T-cell (primary cell): ENCODE measurements at regions not wholly inside any gene's neighbourhood (a gene's known extent, or its start where the extent isn't known, plus 50 kb on each side); places are given as distances from the start of the nearest gene placed in this dataset.

Experiments used
- ATAC-seq, 4 experiments: fragments of 200-7000 bp in 3 of 4; fragments of 150-1000 bp in 1 of 4; cut with Tn5 transposase; replicated peaks in 1 of 4; 1 replicate in 3 of 4; 2 replicates in 1 of 4; pipeline ENCODE4 v1.10.0; 2021; ENCODE audit warnings: moderate library complexity in 3 of 4, mild to moderate bottlenecking in 2 of 4, moderate number of reproducible peaks in 1 of 4
- CTCF ChIA-PET, 2 donors: fragments of 300-600 bp; sonication (Branson Sonifier 250); formaldehyde crosslinking; loops; one replicate each; lab custom pipeline; 2022; ENCODE audit warnings: antibody characterized with exemption in 2 of 2; lab: Charles Lee
- POLR2A ChIA-PET, 2 donors: fragments of 300-600 bp; sonication (Branson Sonifier 250); formaldehyde crosslinking; loops; one replicate each; lab custom pipeline; 2022; ENCODE audit warnings: antibody characterized with exemption in 2 of 2; lab: Charles Lee
- DNase-seq, 35 experiments: peaks; one replicate each; pipeline versions ENCODE4 v3.0.0 to v3.0.0-alpha.2; 2013 to 2023
- H3K27ac ChIP-seq: one replicate; pipeline ENCODE4 v1.5.1; 2013; ENCODE audit warnings: low read length
- H3K27me3 ChIP-seq, 2 experiments: replicated peaks in 1 of 2; 1 replicate in 1 of 2; 2 replicates in 1 of 2; pipeline versions ENCODE4 v1.6.1 to v1.7.0; 2013; ENCODE audit warnings: low read length in 1 of 2, mixed read lengths in 1 of 2; ENCODE audit not compliant: control insufficient read depth in 2 of 2, insufficient read depth in 2 of 2; ENCODE audit errors: extremely low read depth in 1 of 2
- H3K36me3 ChIP-seq, 2 donors: 1 replicate in 1 of 2; 2 replicates in 1 of 2; pipeline versions ENCODE4 v1.6.1 to v1.7.0; 2013; ENCODE audit warnings: low read length in 1 of 2; ENCODE audit not compliant: control insufficient read depth in 2 of 2, insufficient read depth in 1 of 2; ENCODE audit errors: extremely low read depth in 1 of 2
- H3K4me1 ChIP-seq, 2 experiments: 1 replicate in 1 of 2; 2 replicates in 1 of 2; pipeline versions ENCODE4 v1.6.1 to v1.7.0; 2013; ENCODE audit warnings: low read length in 2 of 2, mixed read lengths in 1 of 2; ENCODE audit not compliant: insufficient read depth in 2 of 2, control insufficient read depth in 1 of 2; ENCODE audit errors: extremely low read depth in 1 of 2
- H3K4me3 ChIP-seq, 2 donors: 1 replicate in 1 of 2; 2 replicates in 1 of 2; pipeline versions ENCODE4 v1.5.1 to v1.7.0; 2013; ENCODE audit warnings: mild to moderate bottlenecking in 2 of 2, low read length in 1 of 2, moderate library complexity in 1 of 2; ENCODE audit not compliant: control insufficient read depth in 1 of 2; ENCODE audit errors: extremely low read depth in 1 of 2
- H3K9me3 ChIP-seq: 2 replicates; pipeline ENCODE4 v1.7.0; 2013
- H3K27ac Mint-ChIP-seq, 2 donors: one replicate each; pipeline ENCODE4 v1.8.0; 2020 to 2021; ENCODE audit warnings: mild to moderate bottlenecking in 2 of 2, mixed read lengths in 2 of 2
- H3K27me3 Mint-ChIP-seq, 2 donors: one replicate each; pipeline ENCODE4 v1.8.0; 2021 to 2022; ENCODE audit warnings: mixed read lengths in 2 of 2
- H3K36me3 Mint-ChIP-seq: one replicate; pipeline ENCODE4 v1.8.0; 2021; ENCODE audit warnings: mixed read lengths
- H3K4me1 Mint-ChIP-seq, 3 donors: one replicate each; pipeline ENCODE4 v1.8.0; 2020 to 2022; ENCODE audit warnings: mixed read lengths in 3 of 3, mild to moderate bottlenecking in 1 of 3
- H3K4me3 Mint-ChIP-seq, 3 donors: one replicate each; pipeline ENCODE4 v1.8.0; 2020 to 2022; ENCODE audit warnings: mild to moderate bottlenecking in 3 of 3, mixed read lengths in 3 of 3, moderate library complexity in 3 of 3
- H3K9me3 Mint-ChIP-seq, 3 donors: one replicate each; pipeline ENCODE4 v1.8.0; 2020 to 2022; ENCODE audit warnings: mixed read lengths in 3 of 3
- WGBS: methylation state at CpG from one replicate; pipeline ENCODE4 v1.1.5; 2013; ENCODE audit warnings: missing lambda C conversion rate; ENCODE audit not compliant: insufficient coverage; 5-methylcytosine and 5-hydroxymethylcytosine counted together

DNA sequence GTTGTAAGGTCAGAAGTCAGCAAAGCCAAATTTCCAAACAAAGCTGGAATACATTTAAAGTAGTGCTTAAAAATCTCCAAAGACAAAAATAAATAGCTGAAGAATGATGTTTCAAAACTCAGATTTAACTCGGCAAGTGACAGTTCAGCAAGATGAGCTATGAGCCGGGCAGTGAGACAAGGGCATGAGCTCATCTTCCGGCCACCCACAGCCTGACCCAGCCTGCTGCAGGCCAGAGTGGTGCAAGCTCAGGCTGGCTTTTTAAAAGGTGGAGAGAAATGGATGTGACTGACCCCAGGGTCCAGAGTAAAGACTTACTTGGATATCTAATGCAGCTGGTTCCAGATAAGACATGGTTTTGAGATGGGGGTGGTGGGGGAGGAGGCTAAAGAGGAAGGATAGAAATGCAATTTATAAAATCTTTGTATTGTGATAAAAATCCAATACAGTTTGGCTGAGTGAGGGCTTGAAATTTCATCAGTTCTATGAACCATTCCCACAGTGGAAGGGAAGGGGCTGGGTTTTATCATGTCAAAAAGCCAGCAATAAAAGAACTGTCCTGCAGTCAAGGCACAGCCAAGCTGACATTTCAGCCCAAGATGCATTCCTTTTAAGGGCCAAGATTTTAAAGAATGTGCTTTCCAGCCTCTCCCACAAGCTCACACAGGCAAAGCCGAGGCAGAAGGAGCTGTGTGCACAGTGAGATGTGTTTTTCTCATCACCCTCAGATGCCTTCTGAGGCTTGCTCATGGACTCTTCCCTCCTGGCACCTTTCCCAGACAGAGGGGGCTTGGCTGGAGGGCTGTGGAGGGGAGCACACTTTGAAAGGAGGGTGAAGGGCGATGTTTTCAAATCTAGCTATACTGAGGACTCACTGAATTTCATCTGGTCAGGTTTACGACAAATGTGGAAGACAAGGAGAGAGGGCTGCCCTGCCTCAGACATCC is 97.9 kb upstream of the KLHL29 start:
- ATAC-seq (no peak), DNase-seq (no peak)
- no peaks in the 10 kb centered on the region for H3K36me3 Mint-ChIP-seq
- no peak overlapping the region for H3K4me3 ChIP-seq
- no peak overlapping the region for H3K27ac ChIP-seq
- no peaks in the 10 kb centered on the region for H3K9me3 Mint-ChIP-seq
- H3K4me1 Mint-ChIP-seq, result no peaks in the 10 kb centered on the region
- no peak overlapping the region for H3K4me3 Mint-ChIP-seq
- H3K27me3 Mint-ChIP-seq, result peaks cover 3 to 5% of the 10 kb centered on the region in 2 donors
- WGBS, result 82% methylated on average over 3 of the region's 6 CpGs
- no peaks in the 10 kb centered on the region for H3K27me3 ChIP-seq
- POLR2A ChIA-PET, result no interaction called here
- H3K9me3 ChIP-seq, result no peaks in the 10 kb centered on the region
- H3K36me3 ChIP-seq, result no peaks in the 10 kb centered on the region
- H3K27ac Mint-ChIP-seq, result no peak overlapping the region
- CTCF ChIA-PET, result no interaction called here
- no peaks in the 10 kb centered on the region for H3K4me1 ChIP-seq

GRCh38 chr2:23289671-23290070 is 95.3 kb upstream of the KLHL29 start:
- H3K36me3 Mint-ChIP-seq, result no peaks in the 10 kb centered on the region
- POLR2A ChIA-PET, result no interaction called here

DNA sequence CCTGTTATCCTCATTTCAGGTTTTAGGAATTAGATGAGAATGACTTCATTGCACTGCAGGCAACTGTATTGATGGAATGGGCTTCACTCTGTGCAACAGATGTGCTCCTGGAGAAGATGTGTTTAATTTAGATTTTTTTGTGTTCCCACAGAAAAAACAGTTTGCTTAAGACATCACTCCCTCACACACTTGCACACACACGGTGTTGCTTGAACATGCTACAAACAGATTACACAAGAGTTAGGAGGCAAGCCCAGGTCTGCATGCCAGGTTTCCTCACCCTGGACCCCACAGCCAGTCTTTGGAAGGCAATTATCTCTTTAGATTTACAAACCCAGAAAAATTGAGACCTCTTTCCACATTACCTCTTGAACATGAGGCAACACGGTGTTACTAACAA is 93.7 kb upstream of the KLHL29 start:
- CTCF ChIA-PET, result no interaction called here
- H3K27me3 ChIP-seq, result peaks cover 0 to 10% of the 10 kb centered on the region in 2 experiments

More at GRCh38 chr2:23289671-23290070, 95.3 kb upstream of the KLHL29 start:
- Histone ChIP-seq H3K4me1 (no peaks in the 10 kb centered on the region), H3K36me3 (no peaks in the 10 kb centered on the region), H3K4me3 (no peak overlapping the region), H3K27ac (no peak overlapping the region), H3K9me3 (no peaks in the 10 kb centered on the region), H3K27me3 (peaks cover 0 to 6% of the 10 kb centered on the region in 2 experiments)
- Mint-ChIP-seq H3K9me3 (no peaks in the 10 kb centered on the region), H3K4me3 (no peak overlapping the region), H3K27ac (no peak overlapping the region), H3K27me3 (peaks cover 0 to 8% of the 10 kb centered on the region in 2 donors), H3K4me1 (no peaks in the 10 kb centered on the region)
- no peak for ATAC-seq
- CTCF ChIA-PET, result no interaction called here
- no peak for DNase-seq
- 69% methylated on average over 2 of the region's 2 CpGs for WGBS

GRCh38 chr2:23292024-23292423 is 93.0 kb upstream of the KLHL29 start:
- ChIA-PET POLR2A (no interaction called here), CTCF (no interaction called here)
- H3K27ac Mint-ChIP-seq, result no peak overlapping the region
- H3K36me3 ChIP-seq, result no peaks in the 10 kb centered on the region
- ATAC-seq (no peak), DNase-seq (no peak)
- H3K4me3 Mint-ChIP-seq, result no peak overlapping the region
- no peak overlapping the region for H3K27ac ChIP-seq
- H3K27me3 Mint-ChIP-seq, result peaks cover 11 to 14% of the 10 kb centered on the region in 2 donors
- whole genome bisulfite sequencing, result 100% methylated on average over 1 of the region's 3 CpGs
- H3K9me3 Mint-ChIP-seq, result no peaks in the 10 kb centered on the region
- no peak overlapping the region for H3K4me3 ChIP-seq
- H3K4me1 Mint-ChIP-seq, result no peaks in the 10 kb centered on the region
- H3K9me3 ChIP-seq, result no peaks in the 10 kb centered on the region
- no peaks in the 10 kb centered on the region for H3K36me3 Mint-ChIP-seq
- H3K27me3 ChIP-seq, result peaks cover 0 to 16% of the 10 kb centered on the region in 2 experiments
- no peaks in the 10 kb centered on the region for H3K4me1 ChIP-seq

More for the DNA sequence above, 93.7 kb upstream of the KLHL29 start:
- Histone ChIP-seq H3K4me1 (no peaks in the 10 kb centered on the region), H3K36me3 (no peaks in the 10 kb centered on the region), H3K27ac (no peak overlapping the region), H3K4me3 (no peak overlapping the region), H3K9me3 (no peaks in the 10 kb centered on the region)
- no CpG with 5 or more reads among the region's 2 CpGs for WGBS
- ATAC-seq (no peak), DNase-seq (no peak)
- H3K4me1 Mint-ChIP-seq, result no peaks in the 10 kb centered on the region
- no peaks in the 10 kb centered on the region for H3K36me3 Mint-ChIP-seq
- POLR2A ChIA-PET, result no interaction called here
- H3K27me3 Mint-ChIP-seq, result peaks cover 7 to 14% of the 10 kb centered on the region in 2 donors
- H3K27ac Mint-ChIP-seq, result no peak overlapping the region
- no peaks in the 10 kb centered on the region for H3K9me3 Mint-ChIP-seq
- no peak overlapping the region for H3K4me3 Mint-ChIP-seq

DNA sequence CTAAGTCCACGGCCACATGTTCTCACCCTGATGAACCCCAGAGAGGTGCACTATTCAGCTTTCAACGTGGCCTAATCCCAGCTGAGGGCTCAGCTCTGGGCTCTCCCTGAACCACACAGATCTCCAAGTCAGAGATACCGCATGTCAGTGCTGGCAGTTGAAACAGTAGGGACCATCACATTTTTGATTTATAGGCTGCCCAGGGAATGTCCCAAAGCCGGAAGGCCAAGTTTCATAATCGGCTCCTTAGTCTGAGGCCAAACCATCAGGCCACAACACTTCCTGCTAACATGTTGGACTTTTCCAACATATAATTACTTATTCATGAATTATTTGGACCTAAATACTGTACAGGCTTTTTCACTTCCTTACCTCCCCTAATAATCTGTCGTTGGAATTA is 91.9 kb upstream of the KLHL29 start:
- 52% methylated on average over 4 of the region's 6 CpGs for WGBS
- Mint-ChIP-seq H3K4me1 (no peaks in the 10 kb centered on the region), H3K9me3 (no peaks in the 10 kb centered on the region), H3K4me3 (no peak overlapping the region), H3K27ac (no peak overlapping the region), H3K27me3 (peaks cover 14 to 16% of the 10 kb centered on the region in 2 donors), H3K36me3 (no peaks in the 10 kb centered on the region)
- ChIA-PET POLR2A (no interaction called here), CTCF (no interaction called here)
- no peaks in the 10 kb centered on the region for H3K4me1 ChIP-seq
- peaks cover 0 to 22% of the 10 kb centered on the region in 2 experiments for H3K27me3 ChIP-seq
- no peaks in the 10 kb centered on the region for H3K36me3 ChIP-seq
- H3K27ac ChIP-seq, result no peak overlapping the region
- H3K9me3 ChIP-seq, result no peaks in the 10 kb centered on the region
- no peak overlapping the region for H3K4me3 ChIP-seq
- no peak for ATAC-seq
- no peak for DNase-seq

GRCh38 chr2:23293731-23294130 is 91.2 kb upstream of the KLHL29 start:
- ATAC-seq (no peak), DNase-seq (no peak)
- Histone ChIP-seq H3K27me3 (peaks cover 0 to 25% of the 10 kb centered on the region in 2 experiments), H3K4me3 (no peak overlapping the region), H3K36me3 (no peaks in the 10 kb centered on the region), H3K4me1 (no peaks in the 10 kb centered on the region), H3K9me3 (no peaks in the 10 kb centered on the region), H3K27ac (no peak overlapping the region)
- Mint-ChIP-seq H3K27me3 (peaks cover 20 to 21% of the 10 kb centered on the region in 2 donors), H3K4me1 (no peaks in the 10 kb centered on the region), H3K36me3 (no peaks in the 10 kb centered on the region), H3K27ac (no peak overlapping the region), H3K9me3 (no peaks in the 10 kb centered on the region), H3K4me3 (no peak overlapping the region)
- CTCF ChIA-PET, result no interaction called here
- POLR2A ChIA-PET, result no interaction called here
- WGBS, result no CpG with 5 or more reads among the region's 7 CpGs
